ENCODE measurements at regions not wholly inside any gene's neighbourhood (a gene's known extent, or its start where the extent isn't known, plus 50 kb on each side); places are given as distances from the start of the nearest gene placed in this dataset.

GRCh38 chr16:88316151-88316550 is 66.6 kb upstream of the ZNF469 start:
- TF ChIP-seq EZH2 (IDR thresholded peaks at IDR 0.05; ENCODE audit: borderline replicate concordance, low read depth, low read length, severe bottlenecking) (no peak), CTCF (IDR thresholded peaks at IDR 0.05; ENCODE audit: extremely low read depth in 1 of 2, insufficient read depth in 1 of 2, low read depth in 1 of 2, low read length in 2 of 2) (no peak), POLR2A (IDR thresholded peaks at IDR 0.05; ENCODE audit: low read depth, low read length) (no peak), POLR2AphosphoS5 (IDR thresholded peaks at IDR 0.05; ENCODE audit: insufficient read depth, low read depth, low read length) (no peak), FOS (IDR thresholded peaks at IDR 0.05; ENCODE audit: borderline replicate concordance, insufficient read depth, low read length) (no peak)
